Fibroblast of villous mesenchyme (primary cell): ENCODE measurements at regions not wholly inside any gene's neighbourhood (a gene's known extent, or its start where the extent isn't known, plus 50 kb on each side); places are given as distances from the start of the nearest gene placed in this dataset. TPM values are rescaled to one million over a fixed set of nuclear protein-coding genes. Genes with fewer than 3 reads are reported as not detected.
"Not testable (repeated sequence)": the region's sequence is repeated elsewhere in the genome, so short reads cannot be mapped to it uniquely, and the experiment has no call there.

Experiments used
- DNase-seq: peaks from one replicate; pipeline ENCODE4 v3.0.0-alpha.2; 2010; ENCODE audit warnings: low read depth
- H3K4me3 ChIP-seq: 2 replicates; pipeline ENCODE4 v1.5.1; 2011; ENCODE audit warnings: low read depth, mild to moderate bottlenecking, low read length
- small RNA-seq: library from RNA; depleted of rRNA; stranded (forward); fragments of <200 nt; gene quantifications from one replicate; pipeline ENCODE3, GENCODE V24; 2012
- TF ChIP-seq, protein P1 (sequence below): IDR thresholded peaks from 2 replicates; pipeline ENCODE4 v1.5.1; 2012; ENCODE audit warnings: low read depth, mild to moderate bottlenecking, low read length; ENCODE audit not compliant: insufficient read depth

DNA sequence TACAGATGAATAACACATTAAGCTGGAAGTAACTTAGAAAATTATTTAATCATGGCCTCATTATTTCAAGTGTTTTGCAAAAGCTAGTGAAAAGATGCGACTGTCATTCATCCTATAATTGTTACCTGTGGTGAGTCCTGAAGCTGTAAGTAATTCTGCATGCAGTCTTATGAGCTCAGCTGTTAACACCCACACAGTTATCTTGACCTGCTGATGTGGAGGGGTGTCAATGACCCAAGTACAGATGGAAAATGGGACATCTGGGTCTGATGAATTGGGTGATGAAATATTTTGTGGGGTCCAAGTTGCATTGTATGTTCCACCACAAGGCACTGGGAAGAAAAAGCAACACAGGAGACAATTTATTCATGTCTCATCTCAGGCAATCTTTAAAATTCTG lies 68.9 kb downstream of the OR13A1 start:
- no peak overlapping the region for H3K4me3 ChIP-seq
- no peak for DNase-seq
- TF ChIP-seq, protein P1, sequence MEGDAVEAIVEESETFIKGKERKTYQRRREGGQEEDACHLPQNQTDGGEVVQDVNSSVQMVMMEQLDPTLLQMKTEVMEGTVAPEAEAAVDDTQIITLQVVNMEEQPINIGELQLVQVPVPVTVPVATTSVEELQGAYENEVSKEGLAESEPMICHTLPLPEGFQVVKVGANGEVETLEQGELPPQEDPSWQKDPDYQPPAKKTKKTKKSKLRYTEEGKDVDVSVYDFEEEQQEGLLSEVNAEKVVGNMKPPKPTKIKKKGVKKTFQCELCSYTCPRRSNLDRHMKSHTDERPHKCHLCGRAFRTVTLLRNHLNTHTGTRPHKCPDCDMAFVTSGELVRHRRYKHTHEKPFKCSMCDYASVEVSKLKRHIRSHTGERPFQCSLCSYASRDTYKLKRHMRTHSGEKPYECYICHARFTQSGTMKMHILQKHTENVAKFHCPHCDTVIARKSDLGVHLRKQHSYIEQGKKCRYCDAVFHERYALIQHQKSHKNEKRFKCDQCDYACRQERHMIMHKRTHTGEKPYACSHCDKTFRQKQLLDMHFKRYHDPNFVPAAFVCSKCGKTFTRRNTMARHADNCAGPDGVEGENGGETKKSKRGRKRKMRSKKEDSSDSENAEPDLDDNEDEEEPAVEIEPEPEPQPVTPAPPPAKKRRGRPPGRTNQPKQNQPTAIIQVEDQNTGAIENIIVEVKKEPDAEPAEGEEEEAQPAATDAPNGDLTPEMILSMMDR: no peak

DNA sequence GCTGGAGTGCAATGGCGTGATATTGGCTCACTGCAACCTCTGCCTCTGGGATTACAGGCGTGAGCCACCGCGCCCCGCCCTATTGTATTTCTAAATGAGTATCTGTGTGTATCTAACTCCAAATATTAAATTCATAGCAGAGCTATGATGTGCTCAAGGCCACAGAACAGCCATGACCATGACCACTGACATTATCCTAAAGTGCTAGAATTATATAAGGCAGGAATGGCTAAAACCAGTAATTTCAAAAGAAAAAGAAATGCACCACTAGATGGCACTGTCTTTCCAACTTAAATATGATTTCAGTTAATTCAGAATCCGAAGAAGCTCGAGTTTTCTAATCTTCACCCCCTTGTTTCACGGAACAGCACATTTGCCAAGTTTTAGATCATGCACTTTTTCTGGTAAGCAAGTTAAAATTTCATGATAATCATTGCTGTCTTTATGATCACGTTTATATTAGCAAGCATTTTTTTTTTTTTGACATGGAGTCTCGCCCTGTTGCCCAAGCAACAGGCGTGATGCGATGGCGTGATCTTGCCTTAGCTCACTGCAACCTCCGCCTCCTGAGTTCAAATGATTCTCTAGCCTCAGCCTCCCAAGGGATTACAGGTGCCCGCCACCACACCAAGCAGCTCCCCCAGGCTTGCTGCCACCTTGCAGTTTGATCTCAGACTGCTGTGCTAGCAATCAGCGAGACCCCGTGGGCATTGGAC lies 65.3 kb downstream of the OR13A1 start:
- DNase-seq: peak; percentile 72
- peak overlapping the region; percentile 55 for H3K4me3 ChIP-seq
- TF ChIP-seq, protein P1: peak; percentile 55

DNA sequence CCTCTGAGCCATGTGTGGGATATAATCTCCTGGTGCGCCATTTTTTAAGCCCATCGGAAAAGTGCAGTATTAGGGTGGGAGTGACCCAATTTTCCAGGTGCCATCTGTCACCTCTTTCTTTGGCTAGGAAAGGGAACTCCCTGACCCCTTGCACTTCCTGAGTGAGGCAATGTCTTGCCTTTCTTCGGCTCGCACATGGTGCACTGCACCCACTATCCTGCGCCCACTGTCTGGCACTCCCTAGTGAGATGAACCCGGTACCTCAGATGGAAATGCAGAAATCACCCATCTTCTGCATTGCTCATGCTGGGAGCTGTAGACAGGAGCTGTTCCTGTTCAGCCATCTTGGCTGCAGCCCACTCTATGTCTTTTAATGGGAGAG lies 64.7 kb downstream of the OR13A1 start:
- H3K4me3 ChIP-seq, DNase-seq: not testable (repeated sequence)

Small RNA genes in the stretch of these regions (small RNA-seq; reads per million reads assigned to genes)
- not detected for gene AL512324.1
- gene MIR3156-1: not detected
- not detected for gene RNU6-1207P
